Panc1 (cell line): ENCODE measurements at regions not wholly inside any gene's neighbourhood (a gene's known extent, or its start where the extent isn't known, plus 50 kb on each side); places are given as distances from the start of the nearest gene placed in this dataset.

ENCODE experiments used
- POLR2AphosphoS5 ChIP-seq: IDR thresholded peaks from 2 replicates; pipeline ENCODE4 v1.6.1; 2012; ENCODE audit warnings: mild to moderate bottlenecking, low read depth, low read length, moderate library complexity
- TCF7L2 ChIP-seq: IDR thresholded peaks from 2 replicates; pipeline ENCODE4 v1.6.1; 2011; ENCODE audit warnings: mild to moderate bottlenecking, low read depth, low read length, inconsistent platforms
- TF ChIP-seq, protein P1 (sequence below), 2 experiments: IDR thresholded peaks; 2 replicates each; pipeline ENCODE4 v1.6.1; 2011 to 2012; ENCODE audit warnings: low read depth in 2 of 2, control low read depth in 1 of 2, low read length in 1 of 2, mild to moderate bottlenecking in 1 of 2, moderate library complexity in 1 of 2; ENCODE audit not compliant: insufficient read depth in 1 of 2
- TF ChIP-seq, protein P2 (sequence below): fragments of 450-650 bp; IDR thresholded peaks from 2 replicates; pipeline ENCODE4 v1.5.1; 2017; ENCODE audit warnings: mild to moderate bottlenecking

DNA sequence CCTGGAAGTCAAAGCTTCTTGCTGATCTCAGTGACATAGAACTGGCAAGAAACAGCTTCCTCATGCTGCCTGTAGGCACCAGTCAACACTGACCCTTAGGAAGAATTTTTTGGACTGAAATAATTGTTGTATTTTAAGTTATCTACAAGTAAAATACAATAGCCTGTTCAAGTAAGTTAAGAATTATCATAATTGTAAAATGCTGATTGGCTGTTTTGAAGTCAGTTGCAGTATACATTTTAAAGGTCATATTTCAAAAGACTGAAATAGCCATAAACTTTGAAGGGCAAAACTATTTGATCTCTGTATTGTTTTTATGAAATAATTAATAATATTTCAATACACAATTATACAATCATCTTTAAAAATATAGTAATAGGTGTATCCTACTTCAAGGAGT is 794.9 kb downstream of the MAT2B start:
- TF ChIP-seq, protein P1, sequence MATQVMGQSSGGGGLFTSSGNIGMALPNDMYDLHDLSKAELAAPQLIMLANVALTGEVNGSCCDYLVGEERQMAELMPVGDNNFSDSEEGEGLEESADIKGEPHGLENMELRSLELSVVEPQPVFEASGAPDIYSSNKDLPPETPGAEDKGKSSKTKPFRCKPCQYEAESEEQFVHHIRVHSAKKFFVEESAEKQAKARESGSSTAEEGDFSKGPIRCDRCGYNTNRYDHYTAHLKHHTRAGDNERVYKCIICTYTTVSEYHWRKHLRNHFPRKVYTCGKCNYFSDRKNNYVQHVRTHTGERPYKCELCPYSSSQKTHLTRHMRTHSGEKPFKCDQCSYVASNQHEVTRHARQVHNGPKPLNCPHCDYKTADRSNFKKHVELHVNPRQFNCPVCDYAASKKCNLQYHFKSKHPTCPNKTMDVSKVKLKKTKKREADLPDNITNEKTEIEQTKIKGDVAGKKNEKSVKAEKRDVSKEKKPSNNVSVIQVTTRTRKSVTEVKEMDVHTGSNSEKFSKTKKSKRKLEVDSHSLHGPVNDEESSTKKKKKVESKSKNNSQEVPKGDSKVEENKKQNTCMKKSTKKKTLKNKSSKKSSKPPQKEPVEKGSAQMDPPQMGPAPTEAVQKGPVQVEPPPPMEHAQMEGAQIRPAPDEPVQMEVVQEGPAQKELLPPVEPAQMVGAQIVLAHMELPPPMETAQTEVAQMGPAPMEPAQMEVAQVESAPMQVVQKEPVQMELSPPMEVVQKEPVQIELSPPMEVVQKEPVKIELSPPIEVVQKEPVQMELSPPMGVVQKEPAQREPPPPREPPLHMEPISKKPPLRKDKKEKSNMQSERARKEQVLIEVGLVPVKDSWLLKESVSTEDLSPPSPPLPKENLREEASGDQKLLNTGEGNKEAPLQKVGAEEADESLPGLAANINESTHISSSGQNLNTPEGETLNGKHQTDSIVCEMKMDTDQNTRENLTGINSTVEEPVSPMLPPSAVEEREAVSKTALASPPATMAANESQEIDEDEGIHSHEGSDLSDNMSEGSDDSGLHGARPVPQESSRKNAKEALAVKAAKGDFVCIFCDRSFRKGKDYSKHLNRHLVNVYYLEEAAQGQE (IDR thresholded peaks at IDR 0.05; ENCODE audit: insufficient read depth in 1 of 2, low read depth in 2 of 2, low read length in 1 of 2): no peak
- TF ChIP-seq, protein P2, sequence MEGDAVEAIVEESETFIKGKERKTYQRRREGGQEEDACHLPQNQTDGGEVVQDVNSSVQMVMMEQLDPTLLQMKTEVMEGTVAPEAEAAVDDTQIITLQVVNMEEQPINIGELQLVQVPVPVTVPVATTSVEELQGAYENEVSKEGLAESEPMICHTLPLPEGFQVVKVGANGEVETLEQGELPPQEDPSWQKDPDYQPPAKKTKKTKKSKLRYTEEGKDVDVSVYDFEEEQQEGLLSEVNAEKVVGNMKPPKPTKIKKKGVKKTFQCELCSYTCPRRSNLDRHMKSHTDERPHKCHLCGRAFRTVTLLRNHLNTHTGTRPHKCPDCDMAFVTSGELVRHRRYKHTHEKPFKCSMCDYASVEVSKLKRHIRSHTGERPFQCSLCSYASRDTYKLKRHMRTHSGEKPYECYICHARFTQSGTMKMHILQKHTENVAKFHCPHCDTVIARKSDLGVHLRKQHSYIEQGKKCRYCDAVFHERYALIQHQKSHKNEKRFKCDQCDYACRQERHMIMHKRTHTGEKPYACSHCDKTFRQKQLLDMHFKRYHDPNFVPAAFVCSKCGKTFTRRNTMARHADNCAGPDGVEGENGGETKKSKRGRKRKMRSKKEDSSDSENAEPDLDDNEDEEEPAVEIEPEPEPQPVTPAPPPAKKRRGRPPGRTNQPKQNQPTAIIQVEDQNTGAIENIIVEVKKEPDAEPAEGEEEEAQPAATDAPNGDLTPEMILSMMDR: no peak
- TF ChIP-seq POLR2AphosphoS5 (no peak), TCF7L2 (no peak)
